EL (cell line): ENCODE measurements at regions not wholly inside any gene's neighbourhood (a gene's known extent, or its start where the extent isn't known, plus 50 kb on each side); places are given as distances from the start of the nearest gene placed in this dataset.

Experiments used
- DNase-seq: peaks from one replicate; pipeline ENCODE4 v3.0.0-alpha.2; 2016

DNA sequence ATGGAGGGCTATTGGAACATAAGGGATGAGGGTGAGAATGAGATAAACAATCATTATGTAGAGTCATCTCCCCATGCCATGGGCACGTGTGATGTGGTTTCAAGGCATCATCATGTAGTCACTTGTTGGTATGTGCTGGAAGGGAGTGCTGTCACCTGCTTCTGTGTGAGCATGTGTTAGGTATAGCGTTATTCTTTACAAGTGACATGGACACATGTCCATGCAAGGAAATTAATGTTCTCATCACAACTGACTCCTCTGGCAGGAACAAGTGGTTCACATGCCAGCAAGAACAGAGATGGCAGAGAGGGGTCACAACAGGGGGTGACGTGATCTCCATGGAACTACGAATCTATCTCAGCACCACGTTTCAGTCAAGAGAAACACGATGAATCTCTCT lies 815.8 kb downstream of the BCL11B start:
- DNase-seq, result no peak

DNA sequence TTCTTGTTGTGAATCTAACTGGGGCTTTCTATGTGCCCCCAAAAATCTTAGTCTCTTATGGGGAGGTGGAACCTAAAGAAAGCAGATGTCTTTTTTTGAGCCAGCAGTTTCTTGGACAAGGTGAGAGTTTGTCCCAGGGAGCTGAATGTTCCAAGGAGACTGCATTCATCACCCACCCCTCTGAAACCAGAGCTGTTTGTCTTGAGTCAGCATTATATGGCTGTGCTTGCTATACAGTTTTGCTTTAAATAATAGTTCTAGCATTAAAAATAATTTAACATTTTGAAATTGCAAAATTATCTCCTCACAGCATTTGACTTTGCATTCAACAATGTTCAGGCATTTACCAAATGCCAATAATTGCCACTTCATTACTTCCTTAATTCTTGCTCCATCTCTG lies 813.3 kb downstream of the BCL11B start:
- no peak for DNase-seq

DNA sequence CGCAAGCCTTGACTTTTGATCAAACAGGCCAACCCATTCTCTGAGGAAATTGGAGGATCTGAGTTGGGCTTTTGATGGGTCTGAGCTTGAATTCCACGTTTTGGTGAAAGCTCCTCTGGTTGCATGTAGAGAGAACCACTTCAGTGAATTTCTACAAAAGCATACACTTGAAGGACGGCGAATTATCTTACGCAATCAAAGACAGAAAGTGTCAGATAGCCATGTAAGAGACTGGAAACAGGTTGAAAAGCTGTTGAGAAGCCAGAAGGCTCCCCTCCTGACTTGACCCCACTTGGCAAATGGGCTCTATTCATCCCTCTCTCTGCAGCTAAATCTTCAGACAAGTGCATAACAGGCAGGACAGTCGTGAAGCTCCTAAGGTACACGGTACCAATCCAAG lies 809.1 kb downstream of the BCL11B start:
- DNase-seq, result no peak

DNA sequence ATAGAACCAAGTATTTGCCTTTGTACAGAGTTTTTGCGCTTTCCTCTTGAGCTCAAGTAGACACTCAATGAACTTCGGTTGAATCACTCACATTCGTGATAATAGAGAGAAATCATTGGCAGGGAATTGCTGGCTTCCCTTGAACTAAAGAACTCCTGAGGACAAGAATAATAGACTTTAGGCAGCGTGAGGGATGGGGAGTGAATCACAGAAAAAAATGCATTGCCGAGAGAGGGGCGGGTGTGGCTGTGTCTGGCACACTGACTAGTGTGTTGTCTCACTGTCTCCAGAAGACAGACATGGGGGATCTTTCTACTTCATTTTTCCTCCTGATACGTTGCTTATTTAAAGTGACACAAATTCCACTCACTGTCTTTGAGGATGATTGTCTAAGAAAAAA lies 805.2 kb downstream of the BCL11B start:
- DNase-seq, result no peak

GRCh38 chr14:98470663-98471062 lies 801.3 kb downstream of the BCL11B start:
- DNase-seq, result no peak

DNA sequence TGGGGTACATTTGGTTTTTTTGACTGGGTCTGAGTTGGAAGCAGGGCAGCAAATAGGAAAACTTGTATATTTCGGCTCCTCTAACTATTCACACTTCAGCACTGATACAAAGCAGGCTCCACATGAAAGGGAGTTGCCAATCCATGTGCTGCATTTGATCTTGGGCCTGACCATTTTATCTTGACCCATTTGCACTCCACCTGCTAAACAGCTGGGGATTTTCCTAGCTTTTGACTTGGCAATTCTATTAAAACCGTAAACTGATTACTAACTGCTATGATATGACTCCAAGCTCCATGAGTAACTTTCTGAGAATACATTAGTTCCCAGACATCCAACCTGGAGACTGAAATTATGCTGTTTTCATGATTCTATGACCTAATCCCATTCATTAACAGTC lies 797.1 kb downstream of the BCL11B start:
- DNase-seq, result no peak

DNA sequence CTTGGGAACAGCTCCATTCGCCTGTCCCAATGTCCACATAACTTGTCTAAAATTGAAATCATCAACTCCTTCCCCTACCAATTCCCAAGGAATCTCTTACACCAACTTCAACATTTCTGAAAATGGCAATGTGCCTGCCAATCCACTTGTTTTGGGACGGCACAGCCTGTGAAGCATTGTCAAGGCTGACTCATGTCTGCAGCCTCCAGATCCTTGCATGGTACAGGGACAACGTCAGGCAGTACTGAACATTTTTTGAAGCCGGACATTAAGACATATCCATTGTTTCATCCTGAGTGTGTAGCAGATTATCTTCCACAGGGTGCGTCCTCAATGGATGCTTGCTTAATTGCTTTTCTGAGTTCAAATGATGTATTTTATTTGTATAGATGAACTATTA lies 794.1 kb downstream of the BCL11B start:
- no peak for DNase-seq

GRCh38 chr14:98489115-98489514 lies 782.9 kb downstream of the BCL11B start:
- DNase-seq, result no peak

DNA sequence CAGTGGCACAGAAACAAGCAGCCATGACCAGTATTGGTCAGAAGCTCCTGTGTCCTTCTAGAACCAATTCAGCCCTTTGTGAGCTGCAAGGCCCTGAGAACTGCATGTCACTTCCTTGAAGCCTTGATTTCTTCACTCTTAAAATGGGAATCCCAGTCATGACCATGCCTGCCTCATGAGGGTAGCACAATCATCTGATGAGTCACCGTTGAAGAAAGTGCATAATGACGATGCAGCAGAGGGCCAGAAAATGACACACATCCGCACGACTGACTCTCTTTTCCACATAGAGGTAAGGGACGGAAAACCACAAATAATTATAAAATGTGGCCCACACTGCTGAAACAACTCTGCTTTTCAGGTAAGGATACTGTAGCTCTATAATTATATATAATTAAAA lies 777.4 kb downstream of the BCL11B start:
- DNase-seq, result no peak

GRCh38 chr14:98498019-98498885 lies 773.7 kb downstream of the BCL11B start:
- DNase-seq, result no peak

- no peak for DNase-seq
These were observed 770.7 kb downstream of the BCL11B start for GRCh38 chr14:98501335-98501734.

DNA sequence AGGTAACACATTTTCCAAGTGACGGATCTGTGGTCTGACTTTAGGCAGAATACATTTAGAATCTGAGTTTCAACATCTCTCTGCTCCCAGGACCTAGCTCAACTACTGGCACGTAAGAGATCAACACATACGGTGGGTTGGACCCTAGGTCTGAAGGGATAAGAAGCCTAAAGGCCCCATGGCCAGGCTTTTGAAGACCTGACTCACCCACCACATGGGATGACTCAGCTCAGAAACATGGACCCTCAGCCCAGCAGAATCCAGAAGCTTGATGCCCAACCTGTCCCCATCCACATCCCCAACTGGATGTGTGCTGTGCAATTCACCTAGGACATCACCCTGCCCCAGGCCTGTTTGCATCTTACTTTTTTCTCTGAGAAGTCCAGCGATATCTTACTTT lies 770.2 kb downstream of the BCL11B start:
- DNase-seq, result no peak

DNA sequence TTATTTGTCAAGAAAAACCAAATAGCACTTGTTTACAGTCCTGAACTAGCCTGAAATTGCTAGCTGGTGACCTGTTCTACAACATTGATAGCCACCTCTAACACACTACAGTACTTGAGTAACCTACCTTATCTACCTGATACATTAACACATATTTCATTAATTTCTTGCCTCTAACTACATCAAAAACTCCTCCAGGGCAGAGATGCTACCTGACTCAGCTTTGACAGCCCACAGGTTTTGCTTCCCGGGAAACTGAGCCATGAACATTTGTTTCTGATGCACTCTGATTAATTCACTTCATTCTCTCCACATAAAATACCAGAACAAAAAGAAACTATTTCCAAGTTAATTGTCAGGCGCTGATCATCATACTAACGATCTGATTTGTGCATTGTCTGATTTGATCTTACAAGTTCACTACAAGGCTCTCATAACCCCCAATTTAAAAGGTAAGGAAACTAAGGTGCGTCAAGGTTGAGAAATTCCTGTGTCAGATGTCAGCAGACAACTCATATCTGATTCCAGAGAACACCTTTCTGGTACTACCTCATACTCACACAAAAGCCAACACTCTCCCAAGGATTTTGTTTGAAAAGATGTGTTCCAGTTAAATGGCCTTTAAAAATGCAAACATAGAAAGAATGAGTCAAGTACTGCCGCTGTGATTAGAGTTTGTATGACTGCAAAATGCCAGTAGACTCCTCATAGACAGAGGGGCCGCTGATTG lies 768.7 kb downstream of the BCL11B start:
- DNase-seq, result no peak

- no peak for DNase-seq
These were observed 764.7 kb downstream of the BCL11B start for GRCh38 chr14:98507264-98507663.

GRCh38 chr14:98510392-98510791 lies 761.6 kb downstream of the BCL11B start:
- no peak for DNase-seq

GRCh38 chr14:98512501-98513251 lies 759.3 kb downstream of the BCL11B start:
- no peak for DNase-seq

DNA sequence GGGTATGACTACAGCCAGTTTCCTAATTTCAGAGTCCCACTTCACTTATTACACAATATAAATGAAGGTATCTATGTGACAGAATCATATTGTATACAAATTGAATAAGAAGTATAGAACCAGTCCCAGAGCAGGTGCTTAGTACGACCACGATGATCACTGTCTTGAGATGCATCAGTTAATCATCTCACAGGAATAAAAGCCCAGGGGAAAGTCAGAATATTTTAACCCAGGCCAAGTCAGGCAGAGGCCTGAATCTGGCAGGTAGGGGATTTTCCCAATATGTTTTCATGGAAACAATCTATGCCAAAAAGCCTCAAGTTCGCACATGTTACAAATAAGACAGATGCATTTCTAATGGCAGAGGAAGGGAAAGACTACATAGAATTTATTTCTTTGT lies 758.4 kb downstream of the BCL11B start:
- DNase-seq, result no peak

GRCh38 chr14:98514016-98514415 lies 758.0 kb downstream of the BCL11B start:
- DNase-seq, result no peak

GRCh38 chr14:98536256-98536655 lies 735.7 kb downstream of the BCL11B start:
- no peak for DNase-seq

GRCh38 chr14:98542316-98542715 lies 729.7 kb downstream of the BCL11B start:
- DNase-seq, result no peak

DNA sequence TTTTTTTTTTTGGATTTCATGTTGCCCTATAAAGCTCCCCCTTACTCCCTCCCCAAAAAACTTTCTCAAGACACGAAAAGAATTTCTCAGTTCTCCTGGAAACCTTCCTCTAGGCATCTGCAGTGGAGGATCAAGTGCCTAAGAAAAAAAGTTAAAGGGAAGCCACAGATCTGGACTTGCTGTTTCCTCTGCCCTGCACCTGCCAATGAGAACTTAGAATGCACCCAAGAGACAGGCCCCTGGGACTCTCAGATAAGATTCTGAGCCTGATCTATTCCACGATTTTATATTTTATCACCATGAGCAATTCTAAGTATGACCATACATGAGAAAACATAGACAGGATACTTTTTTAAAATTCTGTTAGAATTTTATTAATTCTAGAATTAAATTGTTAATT lies 728.9 kb downstream of the BCL11B start:
- DNase-seq, result no peak

DNA sequence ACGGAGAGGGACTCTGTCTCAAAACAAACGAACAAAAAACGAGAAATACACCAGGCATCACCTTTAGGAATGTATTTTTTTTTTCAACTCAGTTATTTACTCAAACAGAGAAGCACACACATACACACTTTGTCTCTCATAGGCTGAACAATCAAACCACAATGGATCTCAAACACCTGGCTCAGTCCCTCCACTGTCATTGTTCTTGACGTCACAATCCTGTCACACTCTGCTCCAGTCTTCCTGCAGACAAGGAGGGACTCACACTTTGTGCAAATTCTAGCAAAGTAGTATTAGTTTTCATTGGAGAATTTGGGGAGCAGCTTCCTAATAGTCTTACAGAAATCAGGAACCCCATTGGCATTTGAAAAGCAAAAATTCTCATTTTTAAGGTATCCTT lies 727.8 kb downstream of the BCL11B start:
- DNase-seq, result no peak

DNA sequence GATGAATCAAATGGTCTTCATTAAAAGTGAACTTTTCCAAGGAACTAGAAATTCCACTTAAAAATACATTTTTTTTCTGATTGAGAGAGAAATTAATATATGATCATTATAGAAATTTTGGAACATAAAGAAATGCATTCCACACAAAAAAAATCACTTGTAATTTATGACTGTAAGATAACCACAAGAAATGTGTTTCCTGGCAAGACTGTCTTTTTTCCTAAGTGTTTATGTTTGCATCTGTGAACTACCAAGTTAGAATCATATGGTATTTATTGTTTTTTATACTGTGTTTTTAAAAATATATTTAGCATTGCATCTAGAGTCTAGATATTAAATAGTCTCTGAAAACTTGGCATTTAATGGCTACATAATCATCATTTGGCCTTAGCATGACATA lies 726.8 kb downstream of the BCL11B start:
- DNase-seq, result no peak
